ENCODE measurements at regions not wholly inside any gene's neighbourhood (a gene's known extent, or its start where the extent isn't known, plus 50 kb on each side); places are given as distances from the start of the nearest gene placed in this dataset.

- no peak for TF ChIP-seq CTCF (conservative IDR thresholded peaks at IDR 0.05)
- no peak for TF ChIP-seq EZH2 (IDR thresholded peaks at IDR 0.05; ENCODE audit: low read depth)
Observed at GRCh38 chr2:195021711-195022507, 635.1 kb upstream of the SLC39A10 start.

All from PC-9 (cell line).